Medulla oblongata (tissue), 1 donor: ENCODE measurements at regions not wholly inside any gene's neighbourhood (a gene's known extent, or its start where the extent isn't known, plus 50 kb on each side); places are given as distances from the start of the nearest gene placed in this dataset.
A peak's percentile ranks its signal among the peaks of the same experiment; 100 is the strongest.

Source experiments
- DNase-seq: peaks from one replicate; pipeline ENCODE4 v3.0.0-alpha.2; 2015; ENCODE audit errors: extremely low spot score

- DNase-seq, result no peak
Measured at GRCh38 chr12:92535961-92536360, 166.8 kb upstream of the PLEKHG7 start.

- no peak for DNase-seq
Measured at GRCh38 chr12:92533280-92533890, 169.4 kb upstream of the PLEKHG7 start.

GRCh38 chr12:92530706-92531105 is 172.1 kb upstream of the PLEKHG7 start:
- no peak for DNase-seq

GRCh38 chr12:92529944-92530343 is 172.8 kb upstream of the PLEKHG7 start:
- no peak for DNase-seq

- DNase-seq, result no peak
Measured at GRCh38 chr12:92528586-92528985, 174.2 kb upstream of the PLEKHG7 start.

GRCh38 chr12:92528097-92528496 is 174.7 kb upstream of the PLEKHG7 start:
- no peak for DNase-seq

- no peak for DNase-seq
Measured at GRCh38 chr12:92524489-92524888, 178.3 kb upstream of the PLEKHG7 start.

GRCh38 chr12:92520511-92520910 is 182.3 kb upstream of the PLEKHG7 start:
- DNase-seq, result no peak

GRCh38 chr12:92519284-92519683 is 183.5 kb upstream of the PLEKHG7 start:
- no peak for DNase-seq

GRCh38 chr12:92518071-92518470 is 184.7 kb upstream of the PLEKHG7 start:
- DNase-seq, result no peak

- no peak for DNase-seq
Measured at GRCh38 chr12:92516277-92516600, 186.6 kb upstream of the PLEKHG7 start.

- DNase-seq, result no peak
Measured at GRCh38 chr12:92513231-92513730, 189.5 kb upstream of the PLEKHG7 start.

- peak; percentile 58 for DNase-seq
Measured at GRCh38 chr12:92511786-92512185, 191.0 kb upstream of the PLEKHG7 start.

- no peak for DNase-seq
Measured at GRCh38 chr12:92509156-92509738, 193.5 kb upstream of the PLEKHG7 start.

- no peak for DNase-seq
Measured at GRCh38 chr12:92506891-92507290, 195.9 kb upstream of the PLEKHG7 start.

- no peak for DNase-seq
Measured at GRCh38 chr12:92506460-92506859, 196.3 kb upstream of the PLEKHG7 start.

- peak; percentile 75 for DNase-seq
Measured at GRCh38 chr12:92505254-92506231, 197.2 kb upstream of the PLEKHG7 start.

- peak; percentile 65 for DNase-seq
Measured at GRCh38 chr12:92504594-92504981, 198.2 kb upstream of the PLEKHG7 start.

GRCh38 chr12:92503971-92504593 is 198.7 kb upstream of the PLEKHG7 start:
- peak; percentile 50 for DNase-seq

GRCh38 chr12:92503029-92503931 is 199.5 kb upstream of the PLEKHG7 start:
- peak; percentile 48 for DNase-seq

GRCh38 chr12:92502417-92503028 is 200.3 kb upstream of the PLEKHG7 start:
- DNase-seq, result peak; percentile 74
